ENCODE measurements at regions not wholly inside any gene's neighbourhood (a gene's known extent, or its start where the extent isn't known, plus 50 kb on each side); places are given as distances from the start of the nearest gene placed in this dataset.

GRCh38 chr7:67542916-67543315 is 546.3 kb downstream of the TYW1 start:
- Histone ChIP-seq H3K4me3 (ENCODE audit: low read depth in 1 of 3, low read length in 3 of 3) (no peak overlapping the region), H3K27me3 (ENCODE audit: control insufficient read depth in 3 of 3, insufficient read depth in 3 of 3, low read length in 3 of 3) (no peaks in the 10 kb centered on the region), H3K36me3 (ENCODE audit: control insufficient read depth in 3 of 3, insufficient read depth in 2 of 3, low read depth in 1 of 3, low read length in 3 of 3) (no peaks in the 10 kb centered on the region), H3K4me1 (ENCODE audit: control insufficient read depth in 3 of 3, insufficient read depth in 2 of 3, low read depth in 1 of 3, low read length in 2 of 3) (no peaks in the 10 kb centered on the region), H3K9me3 (ENCODE audit: control insufficient read depth in 2 of 2, insufficient read depth in 1 of 2, low read depth in 1 of 2, low read length in 1 of 2) (no peaks in the 10 kb centered on the region), H3K27ac (ENCODE audit: low read depth in 1 of 3, low read length in 2 of 3) (no peak overlapping the region)
- no peak for DNase-seq
- 88 to 91% (median 90%) methylated on average over 8 of the region's 8 CpGs for WGBS, 3 donors
- FAIRE-seq: no peak

DNA sequence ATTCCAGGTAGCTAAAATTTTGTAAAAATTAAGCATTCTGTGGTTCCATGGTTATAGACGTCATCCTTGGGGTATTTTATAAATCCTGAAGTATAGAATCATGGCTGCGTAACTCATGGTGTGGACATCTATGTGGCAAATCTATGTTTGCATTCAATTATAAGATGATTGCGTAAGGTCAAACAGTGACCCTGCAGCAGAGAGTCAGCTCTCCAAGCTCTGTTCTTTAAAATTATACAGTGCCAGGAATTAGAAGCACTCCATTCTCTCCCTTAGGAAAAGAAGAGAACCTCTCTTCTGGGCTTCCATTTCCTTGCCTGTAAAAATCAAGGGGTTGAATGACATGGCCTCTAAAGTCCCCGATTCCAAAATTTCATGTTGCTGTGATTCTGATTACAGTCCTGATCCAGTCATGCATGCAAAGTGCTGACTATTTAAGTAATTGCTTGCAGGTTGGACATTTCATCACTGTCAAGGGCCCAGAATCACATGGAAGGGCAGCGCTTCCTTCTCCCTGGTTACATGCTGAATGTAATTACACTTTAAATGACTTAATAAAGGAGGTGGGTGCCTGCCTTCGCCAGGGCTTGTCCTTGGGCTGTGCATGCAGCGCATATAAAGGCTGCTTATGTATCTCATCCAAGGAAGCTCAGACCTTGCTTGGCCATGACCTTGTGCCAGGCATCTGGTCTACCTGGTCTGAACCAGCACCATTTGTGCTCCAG is 550.7 kb downstream of the TYW1 start:
- DNase-seq (no peak), FAIRE-seq (no peak)
- Histone ChIP-seq H3K27ac (ENCODE audit: low read depth in 1 of 3, low read length in 2 of 3) (no peak overlapping the region), H3K9me3 (ENCODE audit: control insufficient read depth in 2 of 2, insufficient read depth in 1 of 2, low read depth in 1 of 2, low read length in 1 of 2) (peaks cover 0 to 4% of the 10 kb centered on the region in 2 donors), H3K4me3 (ENCODE audit: low read depth in 1 of 3, low read length in 3 of 3) (no peak overlapping the region), H3K4me1 (ENCODE audit: control insufficient read depth in 3 of 3, insufficient read depth in 2 of 3, low read depth in 1 of 3, low read length in 2 of 3) (no peaks in the 10 kb centered on the region), H3K27me3 (ENCODE audit: control insufficient read depth in 3 of 3, insufficient read depth in 3 of 3, low read length in 3 of 3) (no peaks in the 10 kb centered on the region), H3K36me3 (ENCODE audit: control insufficient read depth in 3 of 3, insufficient read depth in 2 of 3, low read depth in 1 of 3, low read length in 3 of 3) (no peaks in the 10 kb centered on the region)
- 86 to 92% (median 90%) methylated on average over 7 of the region's 7 CpGs for WGBS, 3 donors

- Histone ChIP-seq H3K27me3 (ENCODE audit: control insufficient read depth in 3 of 3, insufficient read depth in 3 of 3, low read length in 3 of 3) (no peaks in the 10 kb centered on the region), H3K27ac (ENCODE audit: low read depth in 1 of 3, low read length in 2 of 3) (no peak overlapping the region), H3K9me3 (ENCODE audit: control insufficient read depth in 2 of 2, insufficient read depth in 1 of 2, low read depth in 1 of 2, low read length in 1 of 2) (peaks cover 0 to 4% of the 10 kb centered on the region in 2 donors), H3K4me1 (ENCODE audit: control insufficient read depth in 3 of 3, insufficient read depth in 2 of 3, low read depth in 1 of 3, low read length in 2 of 3) (no peaks in the 10 kb centered on the region), H3K4me3 (ENCODE audit: low read depth in 1 of 3, low read length in 3 of 3) (no peak overlapping the region), H3K36me3 (ENCODE audit: control insufficient read depth in 3 of 3, insufficient read depth in 2 of 3, low read depth in 1 of 3, low read length in 3 of 3) (no peaks in the 10 kb centered on the region)
- FAIRE-seq (no peak), DNase-seq (no peak)
- WGBS, 3 donors: 79 to 90% (median 81%) methylated on average over 3 of the region's 3 CpGs
These were observed 552.5 kb downstream of the TYW1 start for GRCh38 chr7:67549126-67549525.

DNA sequence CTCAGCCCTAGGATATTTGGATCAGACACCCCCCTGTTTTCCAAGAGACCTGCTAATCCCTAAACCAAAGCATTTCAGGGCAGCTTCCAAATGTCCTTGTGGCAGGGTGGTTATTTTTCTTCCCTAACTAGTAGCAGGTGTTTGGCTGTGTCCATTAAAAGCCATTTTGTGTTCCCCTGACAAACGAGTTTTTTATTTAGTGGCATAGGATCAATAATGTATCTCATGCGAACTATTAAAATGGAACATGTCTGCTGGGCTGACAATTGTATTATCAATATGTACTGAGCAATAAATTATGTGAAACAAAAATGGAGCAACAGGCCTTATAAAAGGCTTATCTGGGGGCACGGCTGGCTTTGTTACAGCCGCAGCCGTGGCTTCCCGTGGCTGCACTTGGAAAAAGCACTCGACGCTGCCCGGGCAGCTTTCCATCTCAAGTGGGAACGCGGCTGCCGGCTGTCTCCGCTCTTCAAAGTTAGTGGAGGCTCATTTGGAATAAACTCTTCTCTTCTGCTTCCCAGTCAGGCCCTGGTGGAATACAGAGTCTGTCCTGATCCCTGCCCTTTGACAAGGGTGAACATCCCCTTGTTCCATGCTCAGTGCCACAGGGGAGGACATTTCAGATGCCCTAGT is 554.3 kb downstream of the TYW1 start:
- Histone ChIP-seq H3K9me3 (ENCODE audit: control insufficient read depth in 2 of 2, insufficient read depth in 1 of 2, low read depth in 1 of 2, low read length in 1 of 2) (peaks cover 0 to 4% of the 10 kb centered on the region in 2 donors), H3K36me3 (ENCODE audit: control insufficient read depth in 3 of 3, insufficient read depth in 2 of 3, low read depth in 1 of 3, low read length in 3 of 3) (no peaks in the 10 kb centered on the region), H3K27me3 (ENCODE audit: control insufficient read depth in 3 of 3, insufficient read depth in 3 of 3, low read length in 3 of 3) (no peaks in the 10 kb centered on the region), H3K27ac (ENCODE audit: low read depth in 1 of 3, low read length in 2 of 3) (no peak overlapping the region), H3K4me3 (ENCODE audit: low read depth in 1 of 3, low read length in 3 of 3) (no peak overlapping the region), H3K4me1 (ENCODE audit: control insufficient read depth in 3 of 3, insufficient read depth in 2 of 3, low read depth in 1 of 3, low read length in 2 of 3) (no peaks in the 10 kb centered on the region)
- DNase-seq (no peak), FAIRE-seq (no peak)
- 75 to 79% (median 78%) methylated on average over 13 of the region's 13 CpGs for WGBS, 3 donors

DNA sequence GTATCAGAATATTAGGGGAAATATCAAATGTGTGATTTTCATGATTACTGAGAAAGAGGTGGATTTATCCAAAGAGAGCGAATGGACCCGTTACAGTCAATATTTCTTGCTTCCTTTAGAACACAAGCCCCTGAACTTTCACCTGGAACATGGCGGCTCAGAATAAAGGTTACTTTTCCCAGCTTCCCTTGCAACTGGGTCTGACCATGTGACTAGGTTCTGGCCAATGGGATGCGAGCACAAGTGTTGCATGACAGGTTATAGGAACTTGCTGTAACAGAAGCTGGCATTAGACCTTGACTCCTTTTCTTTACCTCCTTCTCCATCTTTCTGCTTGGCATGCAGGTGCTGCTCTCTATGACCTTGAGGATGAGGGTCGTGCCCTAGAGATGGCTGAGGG is 556.1 kb downstream of the TYW1 start:
- no peak for DNase-seq
- Histone ChIP-seq H3K4me3 (ENCODE audit: low read depth in 1 of 3, low read length in 3 of 3) (no peak overlapping the region), H3K9me3 (ENCODE audit: control insufficient read depth in 2 of 2, insufficient read depth in 1 of 2, low read depth in 1 of 2, low read length in 1 of 2) (peaks cover 0 to 4% of the 10 kb centered on the region in 2 donors), H3K27me3 (ENCODE audit: control insufficient read depth in 3 of 3, insufficient read depth in 3 of 3, low read length in 3 of 3) (no peaks in the 10 kb centered on the region), H3K4me1 (ENCODE audit: control insufficient read depth in 3 of 3, insufficient read depth in 2 of 3, low read depth in 1 of 3, low read length in 2 of 3) (no peaks in the 10 kb centered on the region), H3K27ac (ENCODE audit: low read depth in 1 of 3, low read length in 2 of 3) (no peak overlapping the region), H3K36me3 (ENCODE audit: control insufficient read depth in 3 of 3, insufficient read depth in 2 of 3, low read depth in 1 of 3, low read length in 3 of 3) (no peaks in the 10 kb centered on the region)
- no peak for FAIRE-seq
- WGBS, 3 donors: 74 to 87% (median 77%) methylated on average over 5 of the region's 5 CpGs

GRCh38 chr7:67553378-67553777 is 556.7 kb downstream of the TYW1 start:
- Histone ChIP-seq H3K27ac (ENCODE audit: low read depth in 1 of 3, low read length in 2 of 3) (no peak overlapping the region), H3K4me3 (ENCODE audit: low read depth in 1 of 3, low read length in 3 of 3) (no peak overlapping the region), H3K4me1 (ENCODE audit: control insufficient read depth in 3 of 3, insufficient read depth in 2 of 3, low read depth in 1 of 3, low read length in 2 of 3) (no peaks in the 10 kb centered on the region), H3K9me3 (ENCODE audit: control insufficient read depth in 2 of 2, insufficient read depth in 1 of 2, low read depth in 1 of 2, low read length in 1 of 2) (peaks cover 0 to 4% of the 10 kb centered on the region in 2 donors), H3K36me3 (ENCODE audit: control insufficient read depth in 3 of 3, insufficient read depth in 2 of 3, low read depth in 1 of 3, low read length in 3 of 3) (no peaks in the 10 kb centered on the region), H3K27me3 (ENCODE audit: control insufficient read depth in 3 of 3, insufficient read depth in 3 of 3, low read length in 3 of 3) (no peaks in the 10 kb centered on the region)
- FAIRE-seq: no peak
- 50 to 65% (median 61%) methylated on average over 5 of the region's 5 CpGs for WGBS, 3 donors
- DNase-seq: no peak

DNA sequence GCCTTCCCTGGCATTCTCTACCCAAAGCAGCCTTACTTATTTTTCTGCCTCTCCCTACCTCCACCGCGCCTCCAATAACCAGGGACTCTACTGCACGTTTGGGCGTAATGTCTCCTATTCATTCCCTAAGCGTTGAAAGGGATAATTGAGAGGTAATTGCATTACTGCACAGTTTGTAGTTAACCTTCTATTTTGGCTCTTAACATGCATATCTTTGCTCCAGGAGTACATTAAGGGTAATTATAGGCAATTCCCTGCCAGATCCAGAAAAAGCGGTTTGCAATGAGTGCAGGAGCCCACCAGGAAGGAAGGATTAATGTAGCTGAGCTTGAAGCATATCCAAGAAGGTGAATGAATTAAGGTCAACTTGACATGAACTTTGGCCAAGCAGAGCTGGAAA is 558.4 kb downstream of the TYW1 start:
- H3K4me3 ChIP-seq (ENCODE audit: low read depth in 1 of 3, low read length in 3 of 3): no peak overlapping the region
- WGBS, 3 donors: 79 to 87% (median 84%) methylated on average over 6 of the region's 6 CpGs
- no peak overlapping the region for H3K27ac ChIP-seq (ENCODE audit: low read depth in 1 of 3, low read length in 2 of 3)
- H3K36me3 ChIP-seq (ENCODE audit: control insufficient read depth in 3 of 3, insufficient read depth in 2 of 3, low read depth in 1 of 3, low read length in 3 of 3): no peaks in the 10 kb centered on the region
- no peaks in the 10 kb centered on the region for H3K4me1 ChIP-seq (ENCODE audit: control insufficient read depth in 3 of 3, insufficient read depth in 2 of 3, low read depth in 1 of 3, low read length in 2 of 3)
- FAIRE-seq (no peak), DNase-seq (no peak)
- no peaks in the 10 kb centered on the region for H3K9me3 ChIP-seq (ENCODE audit: control insufficient read depth in 2 of 2, insufficient read depth in 1 of 2, low read depth in 1 of 2, low read length in 1 of 2)
- H3K27me3 ChIP-seq (ENCODE audit: control insufficient read depth in 3 of 3, insufficient read depth in 3 of 3, low read length in 3 of 3): no peaks in the 10 kb centered on the region

DNA sequence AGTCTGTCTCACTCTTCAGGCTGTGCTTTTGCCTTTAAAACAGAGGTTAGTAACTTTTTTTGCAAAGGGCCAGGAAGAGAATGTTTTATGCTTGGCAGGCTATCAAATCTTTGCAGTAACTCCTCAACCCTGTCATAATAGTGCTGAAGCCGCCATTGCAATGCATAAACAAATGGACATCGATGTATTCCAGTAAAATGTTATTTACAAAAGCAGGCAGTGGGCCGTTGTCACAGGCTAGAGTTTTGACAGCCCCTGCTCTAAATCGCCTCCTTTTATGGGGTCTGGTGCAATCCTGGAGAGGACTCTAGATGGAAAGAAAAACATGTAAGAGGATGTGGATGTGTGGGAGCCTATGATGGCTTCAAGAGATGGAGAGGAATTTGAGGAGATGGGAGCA is 568.3 kb downstream of the TYW1 start:
- H3K4me3 ChIP-seq (ENCODE audit: low read depth in 1 of 3, low read length in 3 of 3): no peak overlapping the region
- 59 to 74% (median 65%) methylated on average over 4 of the region's 4 CpGs for WGBS, 3 donors
- no peak overlapping the region for H3K27ac ChIP-seq (ENCODE audit: low read depth in 1 of 3, low read length in 2 of 3)
- DNase-seq (no peak), FAIRE-seq (no peak)
- no peaks in the 10 kb centered on the region for H3K27me3 ChIP-seq (ENCODE audit: control insufficient read depth in 3 of 3, insufficient read depth in 3 of 3, low read length in 3 of 3)
- no peaks in the 10 kb centered on the region for H3K36me3 ChIP-seq (ENCODE audit: control insufficient read depth in 3 of 3, insufficient read depth in 2 of 3, low read depth in 1 of 3, low read length in 3 of 3)
- H3K4me1 ChIP-seq (ENCODE audit: control insufficient read depth in 3 of 3, insufficient read depth in 2 of 3, low read depth in 1 of 3, low read length in 2 of 3): no peaks in the 10 kb centered on the region
- H3K9me3 ChIP-seq (ENCODE audit: control insufficient read depth in 2 of 2, insufficient read depth in 1 of 2, low read depth in 1 of 2, low read length in 1 of 2): no peaks in the 10 kb centered on the region

- Histone ChIP-seq H3K27ac (ENCODE audit: low read depth in 1 of 3, low read length in 2 of 3) (no peak overlapping the region), H3K36me3 (ENCODE audit: control insufficient read depth in 3 of 3, insufficient read depth in 2 of 3, low read depth in 1 of 3, low read length in 3 of 3) (no peaks in the 10 kb centered on the region), H3K4me1 (ENCODE audit: control insufficient read depth in 3 of 3, insufficient read depth in 2 of 3, low read depth in 1 of 3, low read length in 2 of 3) (no peaks in the 10 kb centered on the region), H3K9me3 (ENCODE audit: control insufficient read depth in 2 of 2, insufficient read depth in 1 of 2, low read depth in 1 of 2, low read length in 1 of 2) (peaks cover 0 to 4% of the 10 kb centered on the region in 2 donors), H3K27me3 (ENCODE audit: control insufficient read depth in 3 of 3, insufficient read depth in 3 of 3, low read length in 3 of 3) (no peaks in the 10 kb centered on the region), H3K4me3 (ENCODE audit: low read depth in 1 of 3, low read length in 3 of 3) (no peak overlapping the region)
- DNase-seq (no peak), FAIRE-seq (no peak)
- 65 to 72% (median 67%) methylated on average over 4 of the region's 4 CpGs for WGBS, 3 donors
These were observed 569.5 kb downstream of the TYW1 start for GRCh38 chr7:67566101-67566500.

Data from small intestine (tissue), 7 donors.